Sigmoid colon (tissue), 6 donors: ENCODE measurements at regions not wholly inside any gene's neighbourhood (a gene's known extent, or its start where the extent isn't known, plus 50 kb on each side); places are given as distances from the start of the nearest gene placed in this dataset.

Experiments
- DNase-seq: peaks from one replicate; pipeline ENCODE4 v3.0.0-alpha.2; 2019
- H3K27ac ChIP-seq, 4 donors: fragments of 200-600 bp; sonication (generic); one replicate each; pipeline ENCODE4 v1.5.1; 2016 to 2019; ENCODE audit warnings: mild to moderate bottlenecking in 1 of 4
- H3K27me3 ChIP-seq, 3 donors: fragments of 200-600 bp; sonication (generic); one replicate each; pipeline ENCODE4 v1.5.1; 2019; ENCODE audit warnings: mild to moderate bottlenecking in 1 of 3
- H3K36me3 ChIP-seq, 4 donors: fragments of 200-600 bp; sonication (generic); one replicate each; pipeline ENCODE4 v1.5.1; 2016 to 2019
- H3K4me1 ChIP-seq, 4 donors: fragments of 200-600 bp; sonication (generic); one replicate each; pipeline ENCODE4 v1.5.1; 2017 to 2019
- H3K4me3 ChIP-seq, 4 donors: fragments of 200-600 bp; sonication (generic); one replicate each; pipeline ENCODE4 v1.5.1; 2017 to 2019; ENCODE audit warnings: mild to moderate bottlenecking in 2 of 4, moderate library complexity in 1 of 4
- H3K9me3 ChIP-seq, 4 donors: fragments of 200-600 bp in 3 of 4; sonication (generic) in 3 of 4; one replicate each; pipeline versions ENCODE4 v1.5.1 to v1.6.1; 2013 to 2019
- EP300 ChIP-seq, 4 donors: sonication (generic); formaldehyde crosslinking; IDR thresholded peaks; one replicate each; pipeline ENCODE4 v1.6.1; 2017; ENCODE audit warnings: antibody characterized with exemption in 4 of 4
- POLR2A ChIP-seq, 2 donors: fragments of 450-650 bp; IDR thresholded peaks; one replicate each; pipeline ENCODE4 v1.6.1; 2016; ENCODE audit warnings: antibody characterized with exemption in 2 of 2, mild to moderate bottlenecking in 2 of 2, moderate library complexity in 2 of 2
- POLR2AphosphoS5 ChIP-seq, 4 donors: sonication (generic); formaldehyde crosslinking; IDR thresholded peaks; one replicate each; pipeline ENCODE4 v1.6.1; 2017; ENCODE audit warnings: antibody characterized with exemption in 4 of 4
- WGBS, 2 donors: extraction: QIAGEN DNeasy Blood & Tissue Kit; methylation state at CpG; one replicate each; pipeline ENCODE4 v1.1.7; 2013; 5-methylcytosine and 5-hydroxymethylcytosine counted together
- intact Hi-C: fragments of 100-400 bp; cut with DNase I; formaldehyde crosslinking; loops from one replicate; pipeline ENCODE4 v1.15.1; 2023
- TF ChIP-seq, protein P1 (sequence below), 4 experiments: fragments of 450-650 bp in 3 of 4; fragments of 200-600 bp in 1 of 4; IDR thresholded peaks; one replicate each; pipeline ENCODE4 v1.5.1; 2016 to 2019; ENCODE audit warnings: antibody characterized with exemption in 4 of 4, mild to moderate bottlenecking in 3 of 4, moderate library complexity in 2 of 4
- donor health status: healthy with polysubstance abuse.
- donor health status: healthy.

DNA sequence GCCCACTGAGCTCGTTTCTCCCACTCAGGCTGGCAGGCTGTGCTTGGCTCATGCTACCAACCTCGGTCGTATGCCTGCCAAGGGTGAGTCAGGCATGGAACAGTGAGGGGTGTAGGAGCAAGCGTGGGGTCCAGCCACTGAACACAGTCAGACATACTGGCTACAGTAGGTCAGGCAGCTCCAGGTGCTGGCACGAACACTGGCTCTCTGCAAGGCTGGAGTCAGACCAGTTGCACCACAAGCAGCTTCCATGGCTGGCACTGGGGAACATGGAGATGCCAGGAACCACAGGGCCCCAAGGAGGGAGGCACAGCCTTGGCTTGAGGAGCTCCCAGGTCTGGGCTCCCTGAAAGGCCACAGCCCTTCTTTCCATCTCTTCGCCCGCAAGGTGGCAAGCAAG is 410.7 kb upstream of the KIRREL3 start:
- WGBS, 2 donors: 90 to 93% methylated on average over 7 of the region's 7 CpGs
- intact Hi-C loops: no loop called here

DNA sequence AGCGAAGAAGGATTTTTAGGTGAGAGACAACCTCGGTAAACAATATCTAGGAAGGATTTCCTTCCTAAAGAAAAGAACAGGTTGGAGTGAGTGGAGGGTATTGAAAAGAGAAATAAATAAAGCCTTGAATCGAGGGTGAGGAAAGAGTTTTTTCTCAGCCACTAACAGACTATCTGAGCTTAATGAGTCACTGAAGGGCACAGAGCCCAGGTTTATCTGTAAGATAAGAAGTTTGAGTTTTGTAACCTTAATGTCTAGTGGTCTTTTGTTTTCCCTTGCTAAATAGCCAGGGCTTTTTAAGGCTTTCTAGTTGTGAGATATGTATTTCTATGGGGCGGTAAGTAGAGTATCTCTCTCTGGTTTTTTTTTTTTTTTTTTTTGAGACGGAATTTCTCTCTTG is 394.5 kb upstream of the KIRREL3 start:
- no peak overlapping the region for H3K27ac ChIP-seq
- DNase-seq: no peak
- no peaks in the 10 kb centered on the region for H3K4me1 ChIP-seq
- WGBS, 2 donors: 85 to 89% methylated on average over 5 of the region's 5 CpGs
- intact Hi-C loops: no loop called here
- TF ChIP-seq EP300 (IDR thresholded peaks at IDR 0.05): no peak
- TF ChIP-seq, protein P1, sequence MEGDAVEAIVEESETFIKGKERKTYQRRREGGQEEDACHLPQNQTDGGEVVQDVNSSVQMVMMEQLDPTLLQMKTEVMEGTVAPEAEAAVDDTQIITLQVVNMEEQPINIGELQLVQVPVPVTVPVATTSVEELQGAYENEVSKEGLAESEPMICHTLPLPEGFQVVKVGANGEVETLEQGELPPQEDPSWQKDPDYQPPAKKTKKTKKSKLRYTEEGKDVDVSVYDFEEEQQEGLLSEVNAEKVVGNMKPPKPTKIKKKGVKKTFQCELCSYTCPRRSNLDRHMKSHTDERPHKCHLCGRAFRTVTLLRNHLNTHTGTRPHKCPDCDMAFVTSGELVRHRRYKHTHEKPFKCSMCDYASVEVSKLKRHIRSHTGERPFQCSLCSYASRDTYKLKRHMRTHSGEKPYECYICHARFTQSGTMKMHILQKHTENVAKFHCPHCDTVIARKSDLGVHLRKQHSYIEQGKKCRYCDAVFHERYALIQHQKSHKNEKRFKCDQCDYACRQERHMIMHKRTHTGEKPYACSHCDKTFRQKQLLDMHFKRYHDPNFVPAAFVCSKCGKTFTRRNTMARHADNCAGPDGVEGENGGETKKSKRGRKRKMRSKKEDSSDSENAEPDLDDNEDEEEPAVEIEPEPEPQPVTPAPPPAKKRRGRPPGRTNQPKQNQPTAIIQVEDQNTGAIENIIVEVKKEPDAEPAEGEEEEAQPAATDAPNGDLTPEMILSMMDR (IDR thresholded peaks at IDR 0.05): no peak
- TF ChIP-seq POLR2A (IDR thresholded peaks at IDR 0.05): no peak
- no peak for TF ChIP-seq POLR2AphosphoS5 (IDR thresholded peaks at IDR 0.05)
- no peaks in the 10 kb centered on the region for H3K9me3 ChIP-seq
- no peaks in the 10 kb centered on the region for H3K36me3 ChIP-seq
- no peak overlapping the region for H3K4me3 ChIP-seq
- H3K27me3 ChIP-seq: no peaks in the 10 kb centered on the region

More for the DNA sequence above, 410.7 kb upstream of the KIRREL3 start:
- TF ChIP-seq, protein P1 (IDR thresholded peaks at IDR 0.05): no peak
- TF ChIP-seq POLR2A (IDR thresholded peaks at IDR 0.05) (no peak), POLR2AphosphoS5 (IDR thresholded peaks at IDR 0.05) (no peak)
- H3K4me1 ChIP-seq: no peaks in the 10 kb centered on the region
- H3K4me3 ChIP-seq: no peak overlapping the region
- H3K27me3 ChIP-seq: no peaks in the 10 kb centered on the region
- peaks cover 0 to 3% (median 0%) of the 10 kb centered on the region in 4 donors for H3K9me3 ChIP-seq
- no peak overlapping the region for H3K27ac ChIP-seq
- no peak for DNase-seq
- H3K36me3 ChIP-seq: no peaks in the 10 kb centered on the region

DNA sequence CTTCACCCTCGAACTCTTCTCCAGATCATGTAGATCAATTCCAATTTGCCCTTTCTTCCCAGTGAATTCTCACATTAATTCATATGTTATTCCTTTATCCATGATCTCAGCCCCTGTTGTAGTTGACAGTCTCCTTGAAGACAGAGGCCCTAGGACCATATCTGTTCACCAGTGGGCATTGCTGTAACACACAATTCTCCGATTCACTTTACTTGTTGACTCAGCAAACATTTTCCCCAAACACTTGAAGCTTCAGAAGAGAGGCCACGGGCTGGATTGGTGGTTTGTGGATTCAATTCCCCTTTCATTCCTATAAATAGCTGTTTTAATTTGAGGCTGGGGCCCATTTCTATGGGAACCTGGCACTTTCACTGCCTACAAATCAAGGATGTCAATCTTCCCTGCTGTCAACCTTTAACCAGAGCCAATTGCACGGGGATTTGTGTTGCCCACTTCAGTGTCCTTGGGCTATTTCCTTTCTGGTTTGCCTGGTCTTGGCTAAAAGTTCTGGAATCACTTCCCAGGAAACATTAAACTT is 393.0 kb upstream of the KIRREL3 start:
- no peak for TF ChIP-seq POLR2AphosphoS5 (IDR thresholded peaks at IDR 0.05)
- TF ChIP-seq EP300 (IDR thresholded peaks at IDR 0.05): no peak
- no peak for TF ChIP-seq POLR2A (IDR thresholded peaks at IDR 0.05)
- TF ChIP-seq, protein P1 (IDR thresholded peaks at IDR 0.05): no peak
- Histone ChIP-seq H3K9me3 (no peaks in the 10 kb centered on the region), H3K4me1 (no peaks in the 10 kb centered on the region), H3K27me3 (no peaks in the 10 kb centered on the region), H3K4me3 (no peak overlapping the region), H3K27ac (no peak overlapping the region), H3K36me3 (no peaks in the 10 kb centered on the region)
- DNase-seq: no peak
- intact Hi-C loops: no loop called here
- WGBS, 2 donors: 71 to 82% methylated on average over 4 of the region's 4 CpGs

DNA sequence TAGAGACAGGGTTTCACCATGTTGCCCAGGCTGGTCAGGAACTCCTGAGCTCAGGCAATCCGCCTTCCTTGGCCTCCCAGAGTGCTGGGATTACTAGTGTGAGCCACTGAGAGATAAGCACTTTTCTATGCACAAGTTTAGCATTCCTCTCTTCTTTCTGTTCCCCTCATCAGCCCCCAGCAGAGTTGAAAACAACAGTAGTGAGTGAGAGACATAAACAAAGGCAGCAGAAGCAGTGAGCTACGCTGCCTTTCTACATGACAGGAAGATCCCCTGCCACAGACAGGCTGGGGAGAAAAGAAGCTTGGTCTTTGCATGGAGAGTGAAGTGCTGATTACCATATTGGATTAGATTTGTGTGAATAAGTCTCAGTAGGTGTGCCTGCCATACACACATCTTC is 392.0 kb upstream of the KIRREL3 start:
- intact Hi-C loops: no loop called here
- no peaks in the 10 kb centered on the region for H3K4me1 ChIP-seq
- WGBS, 2 donors: 66 to 85% methylated on average over 2 of the region's 2 CpGs

More for the DNA sequence above, 392.0 kb upstream of the KIRREL3 start:
- Histone ChIP-seq H3K36me3 (no peaks in the 10 kb centered on the region), H3K9me3 (no peaks in the 10 kb centered on the region), H3K27ac (no peak overlapping the region), H3K4me3 (no peak overlapping the region), H3K27me3 (no peaks in the 10 kb centered on the region)
- no peak for TF ChIP-seq EP300 (IDR thresholded peaks at IDR 0.05)
- TF ChIP-seq POLR2AphosphoS5 (IDR thresholded peaks at IDR 0.05): no peak
- TF ChIP-seq, protein P1 (IDR thresholded peaks at IDR 0.05): no peak
- TF ChIP-seq POLR2A (IDR thresholded peaks at IDR 0.05): no peak
- no peak for DNase-seq
